Amniotic epithelial cell (primary cell): ENCODE measurements at regions not wholly inside any gene's neighbourhood (a gene's known extent, or its start where the extent isn't known, plus 50 kb on each side); places are given as distances from the start of the nearest gene placed in this dataset.
"Not testable (repeated sequence)": the region's sequence is repeated elsewhere in the genome, so short reads cannot be mapped to it uniquely, and the experiment has no call there.

Source experiments
- DNase-seq: peaks from one replicate; pipeline ENCODE4 v3.0.0-alpha.2; 2010; ENCODE audit warnings: low read depth

DNA sequence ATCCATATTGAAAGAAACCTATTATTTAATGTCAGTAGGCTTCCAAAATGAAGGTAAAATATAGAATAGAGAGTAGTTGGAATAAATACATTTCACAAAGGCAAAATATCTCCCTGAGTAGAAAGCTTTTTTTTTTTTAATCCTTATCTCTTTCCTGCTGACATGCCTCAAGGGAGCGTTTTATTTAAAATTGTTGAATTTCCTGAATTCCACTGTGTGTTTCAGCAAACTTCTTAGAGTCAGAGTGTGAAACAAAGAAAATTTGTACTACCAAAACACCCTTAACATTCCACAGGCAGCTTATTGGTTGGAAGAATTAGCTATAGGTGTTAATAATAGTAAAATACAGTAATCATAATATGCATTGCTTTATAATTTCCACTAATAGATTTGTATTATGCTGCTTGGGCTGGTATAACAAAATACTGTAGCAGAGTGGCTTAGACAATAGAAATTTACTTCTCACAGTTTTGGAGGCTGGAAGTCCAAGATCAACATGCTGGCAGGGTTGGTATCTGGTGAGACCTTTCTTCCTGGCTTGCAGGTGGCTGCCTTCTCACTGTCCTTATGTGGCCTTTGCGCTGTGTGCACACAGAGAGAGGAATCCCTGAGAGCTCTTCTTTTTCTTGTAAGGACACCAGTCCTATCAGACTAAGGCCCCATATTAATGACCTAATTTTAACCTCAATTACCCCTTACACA is 468.4 kb upstream of the C1orf87 start:
- DNase-seq, result no peak

DNA sequence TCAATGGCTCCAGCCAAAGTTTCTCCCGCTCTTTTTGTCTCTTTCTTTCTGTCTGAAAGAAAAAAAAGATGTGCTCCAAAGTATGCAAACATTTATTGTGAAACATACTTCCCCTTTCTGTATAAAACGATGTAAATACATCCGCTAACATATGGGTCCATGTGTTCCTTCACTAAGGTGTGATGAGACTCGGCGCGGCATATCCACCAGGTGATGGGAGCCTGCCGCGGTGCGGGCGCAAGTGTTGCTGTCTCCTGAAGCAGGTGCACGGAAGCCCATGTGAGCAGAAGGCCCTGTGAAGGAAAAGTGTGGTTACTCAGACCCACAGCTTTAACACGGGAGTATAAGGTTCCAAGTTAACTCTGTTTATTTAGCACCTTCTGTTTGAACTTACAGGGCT is 466.6 kb upstream of the C1orf87 start:
- DNase-seq, result no peak

DNA sequence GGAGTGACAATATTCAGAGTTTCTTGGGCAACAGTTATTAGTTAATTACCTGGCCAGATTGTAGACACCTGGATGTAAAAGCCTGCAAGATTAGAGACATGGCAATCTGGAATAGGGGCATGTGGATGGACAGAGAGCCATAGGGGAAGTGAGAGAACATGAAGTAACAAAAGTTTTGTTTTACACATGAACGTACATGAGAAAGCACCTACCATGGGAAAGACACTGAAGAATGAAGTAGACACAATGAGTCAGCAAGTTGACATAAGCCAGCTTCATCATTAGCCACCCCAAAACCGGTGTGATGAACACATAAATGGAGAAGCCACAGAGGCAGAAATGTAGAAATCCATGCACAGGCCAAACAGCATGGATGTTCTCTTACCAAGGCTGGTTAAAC is 462.1 kb upstream of the C1orf87 start:
- no peak for DNase-seq

DNA sequence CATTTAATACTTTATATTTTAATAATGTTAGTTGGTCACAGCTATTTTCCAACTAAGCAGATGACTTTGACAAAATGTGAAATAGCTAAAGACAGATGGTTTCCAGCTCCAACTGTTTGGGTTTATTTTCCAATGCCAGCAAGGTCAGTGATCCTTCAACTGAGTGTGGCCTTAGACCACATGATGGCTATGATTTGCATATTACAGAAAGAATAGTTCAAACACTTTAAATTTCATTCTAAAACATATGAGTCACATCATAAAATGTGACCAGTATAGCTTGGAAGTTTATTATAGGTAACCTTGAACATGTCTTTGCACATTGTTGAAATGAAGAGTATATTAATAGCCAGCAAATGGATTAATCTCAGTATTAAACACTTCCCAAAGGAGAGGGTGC is 454.0 kb upstream of the C1orf87 start:
- DNase-seq, result no peak

DNA sequence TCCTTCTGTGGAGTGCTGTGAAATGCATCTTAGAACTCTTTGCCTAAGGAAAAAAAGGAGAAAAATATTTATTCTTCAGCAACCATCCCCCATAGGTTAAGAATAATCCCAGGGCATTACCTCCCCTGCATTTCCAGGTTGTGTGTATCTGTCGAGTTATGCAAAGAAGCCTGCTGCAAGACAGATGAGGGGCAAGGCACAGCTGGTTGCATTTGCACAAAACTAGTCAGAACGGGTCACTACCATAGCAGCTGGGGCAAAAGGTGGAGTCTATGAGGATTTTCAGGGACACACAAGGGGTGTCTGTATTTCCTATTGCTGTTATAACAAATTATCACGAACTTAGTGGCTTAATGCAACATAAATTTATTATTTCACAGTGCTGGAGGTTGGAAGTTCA is 443.4 kb upstream of the C1orf87 start:
- DNase-seq, result no peak

DNA sequence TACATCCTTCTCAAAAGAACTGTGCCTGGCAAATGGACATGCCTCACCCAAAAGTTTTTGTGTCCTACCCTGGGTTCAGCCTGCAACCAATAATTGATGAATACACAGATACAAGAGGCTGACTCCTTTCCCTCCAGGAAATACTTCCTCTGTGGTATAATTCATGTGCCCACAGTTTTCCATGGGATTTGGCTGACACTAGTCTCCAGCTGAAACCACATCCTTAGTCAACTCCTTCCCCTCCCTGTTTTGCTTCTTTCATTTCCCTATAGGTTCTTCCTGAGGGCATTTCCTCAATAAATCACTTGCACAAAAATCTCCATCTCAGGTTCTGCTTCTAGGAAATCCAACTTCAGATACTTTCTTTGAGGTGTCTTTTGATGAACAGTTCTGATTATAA is 436.6 kb upstream of the C1orf87 start:
- DNase-seq, result no peak

DNA sequence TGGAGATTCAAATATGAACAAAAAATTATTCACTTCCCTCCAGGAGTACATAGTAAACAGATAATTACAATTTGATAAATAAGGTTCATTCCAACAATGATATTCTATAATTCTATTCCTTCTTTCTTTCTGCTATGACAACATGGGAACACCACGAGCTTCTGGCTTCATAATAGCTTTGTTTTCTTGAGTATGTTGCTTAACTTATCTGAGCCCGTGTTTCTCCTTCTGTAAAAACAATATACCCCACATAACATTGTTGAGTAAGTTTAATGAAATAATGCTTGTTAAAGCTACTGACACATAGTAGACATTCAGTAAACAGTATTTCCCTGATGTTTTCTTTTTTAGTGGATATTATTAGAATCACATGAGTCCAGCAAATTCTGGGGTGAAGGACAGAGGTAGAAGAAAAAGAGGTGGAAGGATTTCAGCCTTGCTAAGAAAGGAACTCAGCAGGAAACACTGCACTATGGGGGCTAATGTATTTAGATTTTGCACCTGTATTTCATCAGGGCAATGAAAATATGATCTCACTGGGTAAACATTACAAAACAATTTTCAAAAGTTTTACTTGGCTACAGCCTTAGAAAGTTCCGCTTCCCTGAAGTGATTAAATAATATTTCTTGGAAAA is 430.8 kb upstream of the C1orf87 start:
- no peak for DNase-seq

DNA sequence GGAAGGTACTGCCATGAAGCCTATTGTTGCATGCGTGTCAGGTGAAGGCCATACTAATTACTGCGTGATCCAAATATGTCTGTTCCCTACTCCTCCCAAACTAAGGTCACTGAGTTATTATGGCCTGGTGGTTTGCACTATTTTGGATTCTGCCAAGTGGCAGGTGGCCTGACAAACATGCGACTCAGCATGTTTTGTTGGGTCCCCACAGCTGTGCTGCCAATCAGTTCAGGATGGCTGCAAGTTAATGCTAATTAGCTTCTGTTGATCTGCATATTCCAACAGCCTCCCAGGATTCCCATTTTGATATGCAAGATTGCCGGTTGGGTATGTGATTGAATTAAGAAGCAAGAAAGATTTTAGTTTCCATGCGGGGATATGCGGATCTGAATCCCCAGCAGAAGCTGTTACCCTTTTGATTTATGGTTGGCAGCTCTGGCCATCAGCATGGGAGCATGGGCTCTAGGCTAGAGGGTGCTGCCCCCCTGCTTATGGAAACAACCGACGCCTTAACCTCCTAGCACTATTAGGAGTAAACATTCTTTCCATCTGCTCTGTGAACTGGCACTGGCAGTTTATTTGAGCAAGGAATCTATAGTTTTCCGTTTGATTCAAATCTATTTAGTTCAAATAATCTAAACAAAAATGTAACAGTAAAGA is 429.8 kb upstream of the C1orf87 start:
- DNase-seq, result no peak

DNA sequence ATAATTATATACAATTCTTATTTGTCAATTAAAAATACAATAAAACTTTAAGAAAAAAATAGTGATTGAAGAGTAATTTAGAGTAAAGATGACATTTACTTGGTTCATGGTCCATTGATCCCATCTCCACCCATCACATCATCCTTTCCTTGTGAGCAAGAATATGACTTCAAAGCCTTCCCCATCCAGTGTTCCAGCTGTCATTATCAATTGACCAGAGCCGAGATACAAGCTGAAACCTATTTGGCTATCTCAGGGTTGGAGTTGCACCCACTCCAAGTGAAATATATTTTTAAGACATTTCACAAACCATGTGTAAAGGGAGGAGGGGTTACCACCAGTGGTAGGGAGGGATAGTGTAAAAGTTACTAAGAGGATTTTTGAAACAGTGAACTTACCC is 428.9 kb upstream of the C1orf87 start:
- no peak for DNase-seq

DNA sequence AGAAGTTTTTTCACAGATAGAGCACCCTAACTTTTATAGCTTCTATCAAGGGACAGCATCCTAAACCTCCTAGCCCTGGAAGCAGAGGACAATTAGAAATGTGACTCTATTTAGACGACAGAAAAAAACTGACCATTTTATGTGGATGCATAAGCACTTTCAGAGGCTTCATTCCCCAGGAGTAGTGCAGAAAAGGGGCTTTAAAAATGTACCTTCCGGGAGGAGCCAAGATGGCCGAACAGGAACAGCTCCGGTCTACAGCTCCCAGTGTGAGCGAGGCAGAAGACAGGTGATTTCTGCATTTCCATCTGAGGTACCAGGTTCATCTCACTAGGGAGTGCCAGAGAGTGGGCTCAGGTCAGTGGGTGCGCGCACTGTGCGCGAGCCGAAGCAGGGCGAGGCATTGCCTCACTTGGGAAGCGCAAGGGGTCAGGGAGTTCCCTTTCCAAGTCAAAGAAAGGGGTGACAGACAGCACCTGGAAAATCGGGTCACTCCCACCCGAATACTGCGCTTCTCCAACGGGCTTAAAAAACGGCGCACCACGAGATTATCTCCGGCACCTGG is 416.4 kb upstream of the C1orf87 start:
- DNase-seq, result not testable (repeated sequence)

DNA sequence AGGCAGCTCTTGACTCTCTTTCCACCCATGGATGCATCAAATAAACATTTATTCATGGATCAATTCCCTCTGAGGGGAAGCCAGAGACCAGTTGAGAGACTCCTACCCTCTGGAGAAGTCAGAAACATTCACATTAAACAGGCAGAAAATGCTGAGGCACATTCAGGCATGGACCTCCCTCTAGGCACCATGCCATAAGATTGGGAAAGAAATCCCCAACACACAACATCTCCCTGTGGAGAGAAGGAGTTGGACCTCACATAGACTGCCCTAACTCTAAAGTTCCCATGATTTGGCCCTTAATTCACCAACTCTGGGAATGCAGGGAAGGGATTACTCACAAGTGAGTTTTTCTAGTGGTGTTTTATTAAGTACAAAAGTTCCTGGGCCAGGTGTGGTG is 415.3 kb upstream of the C1orf87 start:
- DNase-seq, result no peak

DNA sequence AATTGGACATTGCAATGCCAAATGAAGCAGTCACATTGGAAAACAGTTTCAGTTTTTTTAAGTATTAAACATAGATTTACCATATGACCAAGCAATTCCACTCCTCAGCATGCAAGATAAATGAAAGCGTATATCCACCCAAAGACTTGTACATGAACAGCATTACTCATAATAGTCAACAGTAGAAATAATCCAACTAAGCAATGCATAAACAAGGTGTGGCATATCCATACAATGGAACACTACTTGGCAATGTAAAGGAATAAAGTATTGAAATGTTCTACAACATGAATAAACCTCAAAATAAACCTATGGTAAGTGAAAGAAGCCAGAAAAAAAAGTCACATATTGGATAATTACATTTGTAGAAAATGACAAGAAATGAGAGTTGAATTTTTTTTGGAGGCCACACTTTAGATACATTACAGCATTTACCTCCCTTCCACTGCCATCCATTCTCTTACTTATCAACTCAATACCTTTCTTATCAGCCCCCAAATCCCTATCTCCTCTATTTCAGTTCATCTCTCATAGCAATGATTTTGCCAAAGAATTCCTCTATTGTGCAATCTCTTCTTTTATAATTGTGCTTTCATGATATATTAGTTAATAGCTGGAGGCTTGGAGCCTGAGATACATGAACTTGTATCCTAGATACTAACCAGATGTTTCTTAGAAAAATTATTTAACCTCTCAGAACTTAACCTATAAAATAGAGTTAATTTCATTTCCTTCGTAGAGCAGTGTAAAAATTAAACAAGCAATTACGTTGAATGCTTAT is 414.2 kb upstream of the C1orf87 start:
- DNase-seq, result no peak

DNA sequence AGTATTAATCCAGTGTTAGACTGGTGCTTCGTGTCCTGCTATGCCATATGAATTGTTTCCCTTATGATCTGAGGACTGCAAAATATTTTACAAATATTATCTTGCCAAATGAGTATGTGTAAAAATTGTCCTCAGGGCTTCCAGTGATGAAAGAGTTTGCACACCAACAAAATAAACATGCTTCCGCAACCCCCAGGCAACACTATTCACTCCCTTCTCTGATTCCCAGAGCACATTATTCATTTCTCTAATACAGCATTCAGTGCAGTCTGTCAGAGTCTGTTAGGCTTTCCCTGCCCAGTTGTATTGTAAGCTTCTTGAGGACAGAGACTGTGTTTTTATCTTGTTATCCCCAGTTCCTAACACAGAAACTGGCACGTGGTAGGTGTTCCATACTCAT is 409.9 kb upstream of the C1orf87 start:
- DNase-seq, result no peak

DNA sequence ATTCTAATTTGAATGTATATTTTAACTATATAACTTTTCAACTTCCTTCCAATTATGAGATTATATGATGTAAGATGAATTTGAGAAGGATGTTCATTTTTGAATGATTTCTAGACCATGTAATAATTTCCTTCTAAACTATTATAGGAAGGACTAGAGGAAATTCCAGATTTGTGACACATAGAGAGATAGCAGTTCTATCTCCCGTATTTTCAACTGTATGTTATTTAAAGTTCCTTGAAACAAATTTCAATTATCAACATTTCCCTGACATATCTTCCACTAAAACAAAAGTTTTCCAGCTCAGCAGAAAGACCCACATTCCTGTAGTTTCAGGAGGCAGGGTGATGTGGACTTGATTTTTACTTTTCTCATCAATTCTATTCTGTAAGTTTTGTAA is 396.7 kb upstream of the C1orf87 start:
- DNase-seq, result no peak

DNA sequence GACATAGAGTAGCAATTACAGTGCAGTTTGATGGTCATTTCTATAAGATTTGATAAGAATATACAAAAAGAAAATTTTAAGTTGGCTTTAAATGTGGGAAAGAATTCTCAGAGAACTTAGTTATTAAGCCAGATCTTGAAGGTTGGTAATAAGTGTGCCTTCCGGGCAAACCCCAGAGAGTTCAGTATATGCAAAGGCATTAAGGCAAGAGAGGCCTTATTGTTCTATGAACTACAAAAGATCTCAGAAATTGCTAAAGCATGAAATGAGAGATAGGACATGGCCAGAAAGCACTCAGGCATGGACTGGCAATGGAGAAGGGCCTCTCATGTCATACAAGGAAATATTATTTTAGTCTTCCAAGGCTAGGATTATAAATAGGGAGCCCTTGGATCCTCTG is 390.2 kb upstream of the C1orf87 start:
- DNase-seq, result no peak

DNA sequence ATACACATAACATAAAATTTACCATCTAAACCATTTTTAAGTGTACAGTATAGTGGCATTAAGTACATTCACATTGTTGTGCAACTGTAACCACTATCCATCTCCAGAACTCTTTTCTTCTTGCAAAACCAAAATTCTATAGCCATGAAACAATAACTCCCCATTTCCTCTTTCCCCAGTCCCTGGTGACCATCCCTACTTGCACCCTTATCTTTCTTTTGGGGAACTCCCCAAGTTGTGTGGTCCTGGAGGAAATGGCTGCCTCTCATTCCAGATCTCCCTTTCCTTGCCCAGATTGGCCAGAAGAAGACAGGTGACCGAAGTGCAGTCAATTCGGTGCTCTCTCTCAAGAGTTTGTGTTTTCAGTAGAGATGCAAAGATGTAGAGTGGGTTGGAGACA is 389.6 kb upstream of the C1orf87 start:
- no peak for DNase-seq

DNA sequence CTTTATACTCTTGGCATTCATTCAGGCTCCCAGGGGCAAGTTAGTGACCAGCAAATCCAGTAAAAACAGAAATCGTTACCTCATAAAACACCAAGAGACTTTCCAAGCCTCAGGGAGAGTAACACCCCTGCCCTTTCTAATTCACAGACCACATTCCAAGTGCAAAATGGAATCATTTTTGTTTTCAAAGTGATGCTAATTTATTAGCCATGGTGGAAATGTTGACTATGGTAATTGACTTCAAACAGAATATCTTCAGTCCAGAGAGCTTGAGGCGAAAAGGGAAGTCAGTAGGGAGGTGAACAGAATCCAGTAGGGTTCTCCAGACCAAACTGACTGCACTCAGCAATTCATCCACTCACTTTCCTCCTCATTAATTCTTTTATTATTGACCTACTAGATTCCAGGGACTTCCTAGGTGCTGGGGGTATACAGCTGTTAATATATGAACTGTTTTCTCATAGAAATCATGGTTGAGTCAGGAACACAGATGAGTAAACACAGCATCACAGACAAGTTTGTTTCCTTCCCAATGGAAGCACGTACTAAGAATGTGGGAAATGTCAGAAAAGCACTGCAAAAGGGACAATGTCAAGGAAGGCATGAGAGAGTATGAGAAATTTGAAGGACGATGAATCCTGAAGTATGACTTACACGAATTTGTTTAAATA is 388.5 kb upstream of the C1orf87 start:
- no peak for DNase-seq

DNA sequence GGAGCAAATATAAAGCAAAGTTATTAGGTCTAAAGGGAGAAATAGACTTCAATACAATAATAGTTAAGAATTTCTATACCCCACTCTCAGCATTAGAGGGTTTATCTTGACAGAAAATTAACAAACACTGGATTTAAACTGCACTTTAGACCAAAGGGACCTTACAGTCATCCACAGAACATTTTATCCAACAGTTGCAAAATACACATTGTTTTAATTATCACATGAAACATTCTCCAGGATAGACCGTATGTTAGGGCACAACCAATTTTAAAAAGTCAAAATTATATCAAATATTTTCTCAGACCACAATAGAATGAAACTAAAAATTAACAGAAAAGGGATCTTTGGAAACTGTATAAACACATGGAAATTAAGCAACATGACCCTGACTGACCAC is 384.5 kb upstream of the C1orf87 start:
- DNase-seq, result no peak

DNA sequence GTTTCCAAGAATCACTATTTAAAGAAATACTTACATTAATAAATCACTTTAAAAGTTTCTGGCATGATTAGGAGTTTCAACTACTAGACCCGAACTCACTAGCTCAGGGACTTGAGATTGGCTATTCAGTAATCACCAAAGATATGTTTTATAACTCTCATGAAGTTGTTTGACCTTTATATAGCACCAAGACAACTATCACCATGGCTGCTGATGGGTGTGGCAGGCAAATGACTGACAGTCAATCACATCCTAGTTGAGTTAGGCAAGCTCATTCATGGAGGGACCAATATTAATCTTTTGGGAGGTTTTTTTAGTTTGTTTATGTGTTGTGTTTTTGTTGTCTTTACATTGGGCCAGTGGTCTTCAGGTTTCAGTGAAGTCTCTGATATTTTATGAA is 376.3 kb upstream of the C1orf87 start:
- no peak for DNase-seq

DNA sequence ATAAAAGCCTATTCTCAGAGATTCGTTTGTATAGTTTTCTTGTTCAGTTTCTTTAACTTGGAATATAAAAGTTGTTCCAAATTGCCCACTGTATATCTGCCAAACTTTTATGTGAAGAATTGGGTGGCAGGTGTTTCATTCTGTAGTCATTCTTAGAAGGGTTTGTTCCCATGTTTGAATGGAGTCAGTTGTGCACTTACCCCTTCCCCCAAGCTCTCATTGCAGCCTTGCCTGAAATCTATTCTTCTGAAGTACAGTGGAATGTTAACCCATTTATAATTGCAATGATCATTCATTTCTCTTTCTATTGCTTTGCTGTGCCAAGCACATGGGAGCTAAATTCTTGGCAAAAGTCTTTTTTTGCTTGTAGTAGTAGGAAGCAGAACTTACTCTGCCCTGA is 375.3 kb upstream of the C1orf87 start:
- no peak for DNase-seq

DNA sequence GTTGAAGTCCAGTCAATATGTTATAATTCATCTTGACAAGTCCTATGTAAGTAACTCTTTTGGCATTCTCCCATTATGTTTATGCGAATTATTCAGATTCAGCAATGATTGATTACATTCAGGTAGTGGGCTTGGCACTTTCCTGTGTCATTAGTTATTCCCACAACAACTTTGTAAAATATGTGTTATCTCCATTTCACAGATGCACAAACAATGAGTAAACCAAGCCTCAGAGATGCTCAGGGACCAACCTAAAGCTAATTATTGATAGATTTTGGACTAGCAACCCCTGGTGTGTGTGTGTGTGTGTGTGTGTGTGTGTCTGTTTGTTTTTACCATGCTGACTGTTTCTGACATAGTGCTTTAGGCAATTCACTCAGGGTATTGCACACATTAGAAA is 371.1 kb upstream of the C1orf87 start:
- no peak for DNase-seq

DNA sequence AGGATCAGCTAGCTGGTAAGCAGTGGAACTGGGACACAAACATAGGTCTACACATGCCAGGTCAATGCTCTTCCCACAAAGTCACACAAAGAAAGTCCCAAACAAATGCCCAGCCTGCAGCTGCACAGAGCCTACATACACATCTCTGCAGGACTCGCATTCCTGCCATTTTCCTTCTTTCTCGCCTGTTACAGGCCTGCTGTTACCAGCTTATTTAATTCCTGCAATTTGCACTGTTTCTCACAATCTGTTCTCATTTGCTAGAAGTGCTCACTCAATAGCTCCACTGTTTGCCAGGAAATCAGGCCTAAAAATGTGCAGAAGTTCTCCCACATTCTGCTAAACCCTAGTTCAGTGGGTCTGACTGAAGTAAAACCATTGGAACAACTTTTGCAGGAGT is 362.6 kb upstream of the C1orf87 start:
- DNase-seq, result no peak
